HCT116 (cell line): ENCODE measurements at regions not wholly inside any gene's neighbourhood (a gene's known extent, or its start where the extent isn't known, plus 50 kb on each side); places are given as distances from the start of the nearest gene placed in this dataset.

Source experiments
- CTCF ChIP-seq, 3 experiments: fragments of 200-600 bp in 1 of 3; sonication (generic) in 1 of 3; IDR thresholded peaks in 2 of 3; conservative IDR thresholded peaks in 1 of 3; 2 replicates each; pipeline ENCODE4 v1.5.1; 2012 to 2017; ENCODE audit warnings: low read depth in 2 of 3, low read length in 2 of 3, antibody characterized with exemption in 1 of 3, borderline replicate concordance in 1 of 3, control low read depth in 1 of 3, mild to moderate bottlenecking in 1 of 3, mixed read lengths in 1 of 3, mixed run types in 1 of 3, moderate library complexity in 1 of 3; ENCODE audit not compliant: insufficient read depth in 1 of 3
- EZH2 ChIP-seq: fragments of 200-600 bp; sonication (generic); IDR thresholded peaks from 2 replicates; pipeline ENCODE4 v1.6.1; 2017; ENCODE audit warnings: antibody characterized with exemption, mixed run types
- EZH2phosphoT487 ChIP-seq: fragments of 200-600 bp; IDR thresholded peaks from 2 replicates; pipeline ENCODE4 v1.6.1; 2018; ENCODE audit warnings: antibody characterized with exemption, borderline replicate concordance
- MAX ChIP-seq: IDR thresholded peaks from 2 replicates; pipeline ENCODE4 v1.6.1; 2012
- RAD21 ChIP-seq: IDR thresholded peaks from 2 replicates; pipeline ENCODE4 v1.6.1; 2012; ENCODE audit warnings: low read depth, mild to moderate bottlenecking
- SIN3A ChIP-seq: IDR thresholded peaks from 2 replicates; pipeline ENCODE4 v1.6.1; 2012; ENCODE audit warnings: low read depth
- SP1 ChIP-seq: IDR thresholded peaks from 2 replicates; pipeline ENCODE4 v1.6.1; 2012; ENCODE audit warnings: low read depth

- TF ChIP-seq CTCF (IDR thresholded peaks at IDR 0.05 in 2 of 3, conservative IDR thresholded peaks at IDR 0.05 in 1 of 3; ENCODE audit: borderline replicate concordance in 1 of 3, insufficient read depth in 1 of 3, low read depth in 2 of 3, low read length in 2 of 3) (no peak), SP1 (no peak), RAD21 (no peak), EZH2phosphoT487 (no peak), MAX (no peak), SIN3A (no peak), EZH2 (no peak)
Observed at GRCh38 chrX:150255441-150256296, 107.4 kb upstream of the MAMLD1 start.
